SK-N-SH (cell line): ENCODE measurements at regions not wholly inside any gene's neighbourhood (a gene's known extent, or its start where the extent isn't known, plus 50 kb on each side); places are given as distances from the start of the nearest gene placed in this dataset.

Experiments used
- CTCF ChIA-PET: fragments of 300-600, 350-600 bp; formaldehyde crosslinking; extraction: SDS; loops from one replicate; lab custom pipeline; 2021; lab: Yijun Ruan, JAX
- POLR2A ChIA-PET: fragments of 350-600 bp; sonication (Branson Sonifier 250); formaldehyde crosslinking; extraction: SDS; loops from one replicate; lab custom pipeline; 2020; ENCODE audit warnings: antibody characterized with exemption, inconsistent platforms; lab: Yijun Ruan, JAX
- DNase-seq: peaks from one replicate; pipeline ENCODE4 v3.0.0; 2012
- H2AFZ ChIP-seq: fragments of 200-600 bp; sonication (generic); 2 replicates; pipeline ENCODE4 v1.8.1; 2016; ENCODE audit warnings: antibody characterized with exemption, mild to moderate bottlenecking, low read depth
- H3F3A ChIP-seq: fragments of 200-600 bp; sonication (generic); replicated peaks from 2 replicates; pipeline ENCODE3; 2016; ENCODE audit warnings: antibody characterized with exemption, mild to moderate bottlenecking; ENCODE audit not compliant: insufficient read depth
- H3K27ac ChIP-seq, 2 experiments: fragments of 200-500 bp in 1 of 2; fragments of 200-600 bp in 1 of 2; sonication (Bioruptor generic) in 1 of 2; sonication (generic), shearing (Covaris generic) in 1 of 2; 2 replicates each; pipeline versions ENCODE4 v1.5.1 to v1.6.1; 2014 to 2016; ENCODE audit warnings: low read depth in 2 of 2, inconsistent platforms in 1 of 2, low read length in 1 of 2, mild to moderate bottlenecking in 1 of 2, mixed read lengths in 1 of 2
- H3K27me3 ChIP-seq: fragments of 200-600 bp; sonication (generic), shearing (Covaris generic); 2 replicates; pipeline ENCODE4 v1.6.1; 2016; ENCODE audit warnings: mixed run types; ENCODE audit not compliant: insufficient read depth
- H3K36me3 ChIP-seq, 2 experiments: fragments of 200-500 bp in 1 of 2; fragments of 200-600 bp in 1 of 2; sonication (Bioruptor generic) in 1 of 2; sonication (generic) in 1 of 2; replicated peaks in 1 of 2; 2 replicates each; pipeline versions ENCODE3 to v1.5.1; 2014 to 2016; ENCODE audit warnings: low read length in 1 of 2, mild to moderate bottlenecking in 1 of 2; ENCODE audit not compliant: insufficient read depth in 2 of 2, control insufficient read depth in 1 of 2
- H3K4me1 ChIP-seq, 2 experiments: fragments of 200-500 bp in 1 of 2; fragments of 200-600 bp in 1 of 2; sonication (Bioruptor generic) in 1 of 2; sonication (generic), shearing (Covaris generic) in 1 of 2; 2 replicates each; pipeline versions ENCODE4 v1.5.1 to v1.6.1; 2014 to 2016; ENCODE audit warnings: low read depth in 1 of 2, low read length in 1 of 2, mixed run types in 1 of 2; ENCODE audit not compliant: insufficient read depth in 2 of 2, control insufficient read depth in 1 of 2
- H3K4me2 ChIP-seq: fragments of 200-600 bp; sonication (generic), shearing (Covaris generic); 2 replicates; pipeline ENCODE4 v1.6.1; 2017; ENCODE audit warnings: mixed run types
- H3K4me3 ChIP-seq, 2 experiments: fragments of 200-500 bp in 1 of 2; fragments of 200-600 bp in 1 of 2; sonication (Bioruptor generic) in 1 of 2; sonication (generic), shearing (Covaris generic) in 1 of 2; 2 replicates each; pipeline versions ENCODE4 v1.5.1 to v1.8.1; 2014 to 2016; ENCODE audit warnings: low read depth in 2 of 2, inconsistent platforms in 1 of 2, low read length in 1 of 2, mild to moderate bottlenecking in 1 of 2, mixed read lengths in 1 of 2, moderate library complexity in 1 of 2
- H3K79me2 ChIP-seq: fragments of 200-600 bp; sonication (generic); 2 replicates; pipeline ENCODE4 v1.8.1; 2017; ENCODE audit warnings: mild to moderate bottlenecking; ENCODE audit not compliant: insufficient read depth
- H3K9ac ChIP-seq: fragments of 200-600 bp; sonication (generic); 2 replicates; pipeline ENCODE4 v1.6.1; 2017; ENCODE audit warnings: mixed run types
- H3K9me2 ChIP-seq: fragments of 200-600 bp; sonication (generic); 2 replicates; pipeline ENCODE4 v1.6.1; 2017; ENCODE audit warnings: mixed run types
- H3K9me3 ChIP-seq: fragments of 200-600 bp; sonication (generic); 2 replicates; pipeline ENCODE4 v1.6.1; 2017; ENCODE audit warnings: mixed run types, mild to moderate bottlenecking, moderate library complexity
- H4K20me1 ChIP-seq: fragments of 200-600 bp; sonication (generic); 2 replicates; pipeline ENCODE4 v1.6.1; 2017; ENCODE audit warnings: mild to moderate bottlenecking, mixed run types; ENCODE audit not compliant: insufficient read depth
- CTCF ChIP-seq: fragments of 200-600 bp; sonication (generic); IDR thresholded peaks from 2 replicates; pipeline ENCODE4 v1.6.1; 2017; ENCODE audit warnings: antibody characterized with exemption, mild to moderate bottlenecking, moderate library complexity
- ELF1 ChIP-seq: IDR thresholded peaks from 2 replicates; pipeline ENCODE4 v1.4.0; 2012
- FOSL2 ChIP-seq: IDR thresholded peaks from 2 replicates; pipeline ENCODE4 v1.4.0; 2012; ENCODE audit warnings: low read depth, mild to moderate bottlenecking, moderate library complexity, borderline replicate concordance
- FOXM1 ChIP-seq: IDR thresholded peaks from 2 replicates; pipeline ENCODE4 v1.4.0; 2012; ENCODE audit warnings: low read depth, mild to moderate bottlenecking
- IRF3 ChIP-seq: fragments of 150-350 bp; IDR thresholded peaks from 2 replicates; pipeline ENCODE4 v1.6.1; 2016; ENCODE audit warnings: mild to moderate bottlenecking, low read depth, low read length
- MAX ChIP-seq: IDR thresholded peaks from 2 replicates; pipeline ENCODE4 v1.4.0; 2012; ENCODE audit warnings: low read depth
- NFIC ChIP-seq: IDR thresholded peaks from 2 replicates; pipeline ENCODE4 v1.4.0; 2012; ENCODE audit warnings: borderline replicate concordance
- NRF1 ChIP-seq: IDR thresholded peaks from 2 replicates; pipeline ENCODE4 v1.6.1; 2012; ENCODE audit warnings: low read depth, mild to moderate bottlenecking, low read length
- PBX3 ChIP-seq: IDR thresholded peaks from 2 replicates; pipeline ENCODE4; 2012
- REST ChIP-seq: IDR thresholded peaks from 2 replicates; pipeline ENCODE4 v1.6.1; 2012; ENCODE audit warnings: mild to moderate bottlenecking, low read depth, low read length, moderate library complexity
- RFX5 ChIP-seq: IDR thresholded peaks from 2 replicates; pipeline ENCODE4 v1.6.1; 2012; ENCODE audit warnings: mild to moderate bottlenecking, improper control_type of control experiment, low read length
- SMC3 ChIP-seq: IDR thresholded peaks from 2 replicates; pipeline ENCODE4 v1.6.1; 2012; ENCODE audit warnings: low read depth, low read length, improper control_type of control experiment
- TAF1 ChIP-seq: IDR thresholded peaks from 2 replicates; pipeline ENCODE4 v1.6.1; 2012; ENCODE audit warnings: low read depth, mild to moderate bottlenecking, low read length, moderate library complexity, borderline replicate concordance
- TCF12 ChIP-seq: IDR thresholded peaks from 2 replicates; pipeline ENCODE4 v1.4.0; 2012
- YY1 ChIP-seq: IDR thresholded peaks from 2 replicates; pipeline ENCODE4 v1.4.0; 2012; ENCODE audit warnings: low read depth, mild to moderate bottlenecking
- ZBTB33 ChIP-seq: IDR thresholded peaks from 2 replicates; pipeline ENCODE4 v1.4.0; 2012; ENCODE audit warnings: low read depth, borderline replicate concordance
- WGBS: methylation state at CpG from one replicate; pipeline ENCODE4 v1.1.6; 2017; ENCODE audit warnings: low lambda C conversion rate; 5-methylcytosine and 5-hydroxymethylcytosine counted together

GRCh38 chr6:30826961-30827342, 57.4 kb upstream of the DDR1 start:
- WGBS, result 53% methylated on average over 4 of the region's 4 CpGs
- H3K9ac ChIP-seq, result no peak overlapping the region
- no peaks in the 10 kb centered on the region for H3K27me3 ChIP-seq
- TF ChIP-seq NFIC, result no peak
- TF ChIP-seq YY1, result no peak
- TF ChIP-seq PBX3, result no peak
- no peak for TF ChIP-seq FOXM1
- H3K4me3 ChIP-seq, result no peak overlapping the region
- POLR2A ChIA-PET, result interaction anchor here (0.5 kb wide), 1 partner anchor 99 kb away, joined by 3 read pairs; no protein-coding TSS in a partner anchor
- no peaks in the 10 kb centered on the region for H3K9me2 ChIP-seq
- H3K4me1 ChIP-seq, result peaks cover 7 to 12% of the 10 kb centered on the region in 2 experiments; a peak in 3 of 4 replicates
- H3K27ac ChIP-seq, result no peak overlapping the region
- H3K9me3 ChIP-seq, result no peaks in the 10 kb centered on the region
- H2AFZ ChIP-seq, result no peak overlapping the region
- no peaks in the 10 kb centered on the region for H3K79me2 ChIP-seq
- H4K20me1 ChIP-seq, result no peaks in the 10 kb centered on the region
- H3K36me3 ChIP-seq, result no peaks in the 10 kb centered on the region
- H3K4me2 ChIP-seq, result no peak overlapping the region
- H3F3A ChIP-seq, result peaks cover 4% of the 10 kb centered on the region
- no peak for DNase-seq
- CTCF ChIA-PET, result interaction anchor here (0.7 to 8.8 kb wide), 13 partner anchors 10 to 269 kb away, joined by 3 to 103 read pairs (median 6); no protein-coding TSS in a partner anchor

GRCh38 chr6:30824698-30825097, 59.6 kb upstream of the DDR1 start:
- H3K36me3 ChIP-seq, result no peaks in the 10 kb centered on the region
- CTCF ChIA-PET, result interaction anchor here (1.2 to 8.8 kb wide), 4 partner anchors 55 to 263 kb away, joined by 4 to 103 read pairs (median 6); no protein-coding TSS in a partner anchor
- no peak overlapping the region for H3K4me2 ChIP-seq
- H3K27me3 ChIP-seq, result no peaks in the 10 kb centered on the region
- peaks cover 7 to 21% of the 10 kb centered on the region in 2 experiments; a peak in 3 of 4 replicates for H3K4me1 ChIP-seq
- TF ChIP-seq TCF12, result no peak
- TF ChIP-seq SMC3, result no peak
- no peak for TF ChIP-seq RFX5
- no peak for TF ChIP-seq IRF3
- no peak for TF ChIP-seq NRF1
- no peak for TF ChIP-seq REST
- TF ChIP-seq ELF1, result no peak
- no peak for TF ChIP-seq FOSL2
- no peak for TF ChIP-seq ZBTB33
- TF ChIP-seq MAX, result no peak
- TF ChIP-seq CTCF, result no peak
- TF ChIP-seq TAF1, result no peak
- TF ChIP-seq YY1, result no peak
- TF ChIP-seq, all 33 proteins: peak for 0
- no peak for DNase-seq
- H3K9me2 ChIP-seq, result no peaks in the 10 kb centered on the region
- no peak overlapping the region for H3K4me3 ChIP-seq
- no peaks in the 10 kb centered on the region for H4K20me1 ChIP-seq
- peaks cover 6% of the 10 kb centered on the region for H3F3A ChIP-seq
- POLR2A ChIA-PET, result no interaction called here
- H3K9me3 ChIP-seq, result no peaks in the 10 kb centered on the region
- no peak overlapping the region for H3K9ac ChIP-seq
- WGBS, result 92% methylated on average over 7 of the region's 7 CpGs
- H2AFZ ChIP-seq, result no peak overlapping the region
- H3K79me2 ChIP-seq, result no peaks in the 10 kb centered on the region
- H3K27ac ChIP-seq, result no peak overlapping the region
